ENCODE measurements at regions not wholly inside any gene's neighbourhood (a gene's known extent, or its start where the extent isn't known, plus 50 kb on each side); places are given as distances from the start of the nearest gene placed in this dataset.
"Not testable (repeated sequence)": the region's sequence is repeated elsewhere in the genome, so short reads cannot be mapped to it uniquely, and the experiment has no call there.

- TF ChIP-seq CTCF (IDR thresholded peaks at IDR 0.05 in 2 of 3, conservative IDR thresholded peaks at IDR 0.05 in 1 of 3; ENCODE audit: borderline replicate concordance in 1 of 3, insufficient read depth in 1 of 3, low read depth in 2 of 3, low read length in 2 of 3); JUND (IDR thresholded peaks at IDR 0.05); POLR2AphosphoS5 (IDR thresholded peaks at IDR 0.05; ENCODE audit: low read depth, low read length); TCF7L2 (IDR thresholded peaks at IDR 0.05; ENCODE audit: borderline replicate concordance, extremely low read depth, insufficient read depth, insufficient read length); POLR2A (IDR thresholded peaks at IDR 0.05; ENCODE audit: borderline replicate concordance, extremely low read depth, insufficient read depth, insufficient read length); MAX (IDR thresholded peaks at IDR 0.05); REST (IDR thresholded peaks at IDR 0.05; ENCODE audit: low read depth); ATF3 (IDR thresholded peaks at IDR 0.05): not testable (repeated sequence)
These were observed 469.2 kb downstream of the TMEM135 start for GRCh38 chr11:87506946-87507345.

All from HCT116 (cell line).